Esophagus muscularis mucosa (tissue), 4 donors: ENCODE measurements at regions not wholly inside any gene's neighbourhood (a gene's known extent, or its start where the extent isn't known, plus 50 kb on each side); places are given as distances from the start of the nearest gene placed in this dataset.

Source experiments
- CTCF ChIP-seq, 3 experiments: fragments of 200-600 bp in 2 of 3; fragments of 450-650 bp in 1 of 3; sonication (generic) in 2 of 3; IDR thresholded peaks; one replicate each; pipeline ENCODE4 v1.5.1; 2017 to 2019; ENCODE audit warnings: antibody characterized with exemption in 3 of 3, mild to moderate bottlenecking in 2 of 3, moderate library complexity in 1 of 3
- EP300 ChIP-seq: sonication (generic); formaldehyde crosslinking; IDR thresholded peaks from one replicate; pipeline ENCODE4 v1.6.1; 2017; ENCODE audit warnings: antibody characterized with exemption
- POLR2A ChIP-seq: fragments of 450-650 bp; IDR thresholded peaks from one replicate; pipeline ENCODE4 v1.6.1; 2017; ENCODE audit warnings: antibody characterized with exemption, moderate library complexity, mild to moderate bottlenecking, low read depth
- POLR2AphosphoS5 ChIP-seq, 2 donors: sonication (generic); formaldehyde crosslinking; IDR thresholded peaks; one replicate each; pipeline ENCODE4 v1.6.1; 2017; ENCODE audit warnings: antibody characterized with exemption in 2 of 2

- TF ChIP-seq EP300 = no peak
- no peak for TF ChIP-seq CTCF (IDR thresholded peaks at IDR 0.05)
- no peak for TF ChIP-seq POLR2AphosphoS5 (IDR thresholded peaks at IDR 0.05)
- TF ChIP-seq POLR2A = no peak
Measured at GRCh38 chr2:64221935-64222334, 77.7 kb upstream of the PELI1 start.
